GM19452 (cell line): ENCODE measurements at regions not wholly inside any gene's neighbourhood (a gene's known extent, or its start where the extent isn't known, plus 50 kb on each side); places are given as distances from the start of the nearest gene placed in this dataset.

Experiments
- ATAC-seq: cut with Tn5 transposase; IDR thresholded peaks from one replicate; pipeline ENCODE4 v1.9.1; 2021; ENCODE audit not compliant: unreplicated experiment

DNA sequence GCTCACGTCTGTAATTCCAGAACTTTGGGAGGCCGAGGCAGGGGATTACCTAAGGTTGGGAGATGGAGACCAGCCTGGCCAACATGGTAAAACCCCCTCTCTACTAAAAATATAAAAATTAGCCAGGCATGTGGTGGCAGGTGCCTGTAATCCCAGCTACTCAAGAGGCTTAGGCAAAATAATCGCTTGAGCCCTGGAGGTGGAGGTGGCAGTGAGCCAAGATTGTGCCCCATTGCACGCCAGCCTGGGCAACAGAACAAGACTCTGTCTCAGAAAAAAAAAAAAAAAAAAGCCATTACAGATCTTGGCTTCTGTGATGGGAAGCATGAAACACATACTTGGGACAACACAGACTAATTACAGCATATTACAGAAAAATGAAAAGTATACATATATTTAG lies 1404.5 kb upstream of the SPRY2 start:
- ATAC-seq, result no peak

DNA sequence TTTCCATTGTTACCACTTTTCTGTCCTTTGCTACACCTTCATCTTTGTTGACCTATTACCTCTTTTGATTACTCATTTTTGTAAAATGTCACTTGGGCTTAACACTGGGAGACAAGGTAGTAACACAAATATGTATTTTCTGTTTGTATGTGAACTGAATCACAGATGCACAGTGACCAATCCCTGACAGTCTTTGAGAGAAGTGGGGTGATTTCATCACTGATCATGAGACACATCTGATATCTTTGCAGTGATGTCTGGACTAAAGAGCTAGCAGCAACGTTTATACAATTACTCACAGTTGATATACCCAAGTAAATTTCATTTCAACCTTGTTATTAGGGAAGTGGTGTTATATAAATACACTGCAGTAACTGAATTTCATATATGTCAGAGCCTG lies 1397.4 kb upstream of the SPRY2 start:
- no peak for ATAC-seq

DNA sequence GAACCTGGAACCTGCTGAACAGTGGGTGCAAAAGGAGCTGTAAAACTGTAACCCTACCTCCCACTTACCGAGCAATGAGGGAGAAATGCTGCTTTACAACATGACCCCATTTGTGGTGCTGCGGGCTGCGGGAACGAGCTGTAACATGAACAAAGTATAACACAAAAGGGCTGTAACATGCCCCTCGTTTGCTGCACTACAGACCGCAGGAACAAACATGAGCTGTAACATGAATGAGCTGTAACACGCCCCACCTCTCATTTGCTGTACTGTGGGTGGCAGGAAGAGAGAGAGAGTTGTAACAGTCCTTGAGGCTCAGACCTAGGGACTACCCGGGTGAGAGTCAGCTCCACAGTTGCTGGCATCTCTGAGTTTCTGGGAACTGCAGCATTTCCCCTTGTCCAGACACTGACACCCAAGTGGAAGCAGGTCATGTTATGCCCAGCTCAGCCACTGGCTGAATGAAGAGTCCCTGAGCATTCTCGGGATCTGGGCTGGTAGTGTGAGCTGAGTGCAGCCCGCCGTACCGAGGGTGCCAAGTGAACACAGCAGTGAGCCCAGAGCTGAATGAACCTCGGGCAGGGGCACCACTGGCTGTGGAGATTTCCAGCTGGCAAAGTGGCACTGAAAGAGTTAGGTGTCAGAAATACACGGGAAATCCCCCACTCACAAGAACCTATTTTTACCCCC lies 1385.3 kb upstream of the SPRY2 start:
- no peak for ATAC-seq

DNA sequence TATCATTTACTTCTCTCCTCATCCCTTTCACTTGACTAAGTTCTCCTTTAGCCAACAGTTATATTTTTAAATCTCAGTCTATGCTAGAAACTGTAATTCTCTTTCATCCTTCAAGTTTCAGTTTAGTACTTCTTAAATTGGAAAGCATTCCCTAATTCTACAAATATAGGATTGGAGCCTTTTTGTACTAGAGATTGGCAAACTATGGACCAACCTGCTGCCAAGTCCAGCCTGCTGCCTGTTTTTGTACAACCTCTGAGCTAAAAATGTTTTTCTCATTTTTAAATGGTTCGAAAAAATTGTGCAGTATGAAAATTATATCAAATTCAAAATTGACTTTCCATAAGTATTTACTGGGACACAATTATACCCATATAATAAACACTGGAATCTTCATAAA lies 1381.5 kb upstream of the SPRY2 start:
- no peak for ATAC-seq

DNA sequence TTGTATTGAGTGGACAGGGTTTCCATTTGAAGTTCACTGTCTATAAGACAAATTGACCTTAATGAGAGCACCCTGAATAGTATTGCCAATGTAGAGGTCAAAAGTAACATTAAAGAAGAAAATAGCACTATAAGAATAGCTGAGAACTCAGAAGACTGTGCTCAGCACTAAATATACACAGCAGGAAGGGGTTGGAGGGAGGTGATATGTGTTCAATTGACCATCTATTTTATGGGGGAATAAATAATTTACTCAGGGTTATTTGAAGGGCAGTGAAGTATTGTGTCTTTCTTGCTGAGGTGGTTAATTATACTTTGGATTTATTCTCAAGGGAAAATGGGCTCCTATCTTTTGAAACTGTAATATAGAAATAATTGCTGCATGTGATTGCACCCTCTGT lies 1380.5 kb upstream of the SPRY2 start:
- ATAC-seq, result no peak

DNA sequence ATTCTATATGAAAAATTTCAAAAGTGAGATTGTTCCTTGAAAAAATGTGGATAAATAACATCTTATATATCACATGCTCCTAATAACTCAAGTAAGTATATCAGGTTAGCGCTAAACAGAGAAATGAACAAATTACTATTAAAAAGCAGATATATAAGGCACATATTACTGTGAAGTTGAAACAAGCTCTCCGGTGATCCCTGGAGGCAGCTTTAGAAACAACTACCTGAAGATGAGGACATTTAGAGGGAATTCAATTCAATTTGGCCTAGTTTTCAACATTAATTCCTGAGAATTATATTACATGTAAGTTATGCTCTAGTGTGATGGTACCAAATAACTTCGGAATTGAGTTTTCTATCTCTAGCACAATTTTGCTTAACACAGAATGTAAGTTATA lies 1373.6 kb upstream of the SPRY2 start:
- ATAC-seq, result no peak

DNA sequence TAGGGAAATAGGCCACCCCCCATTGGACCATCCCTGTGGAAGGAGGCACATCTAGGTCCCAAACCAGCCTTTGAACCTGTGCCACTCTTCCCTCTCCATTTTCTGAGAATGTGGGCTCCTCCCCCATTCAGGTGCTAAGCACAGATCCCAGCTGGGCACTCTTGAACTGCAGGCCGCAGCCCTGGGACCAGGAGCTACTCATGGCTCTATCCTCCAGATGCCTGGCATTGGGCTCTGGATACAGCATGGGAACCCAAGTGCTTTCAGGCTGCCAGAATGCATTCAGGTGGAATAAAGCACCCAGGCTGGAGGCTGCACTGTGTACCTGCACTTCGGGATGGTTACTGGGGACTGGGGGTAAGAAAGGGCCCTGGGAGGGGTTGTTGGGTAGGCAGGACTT lies 1372.3 kb upstream of the SPRY2 start:
- no peak for ATAC-seq

DNA sequence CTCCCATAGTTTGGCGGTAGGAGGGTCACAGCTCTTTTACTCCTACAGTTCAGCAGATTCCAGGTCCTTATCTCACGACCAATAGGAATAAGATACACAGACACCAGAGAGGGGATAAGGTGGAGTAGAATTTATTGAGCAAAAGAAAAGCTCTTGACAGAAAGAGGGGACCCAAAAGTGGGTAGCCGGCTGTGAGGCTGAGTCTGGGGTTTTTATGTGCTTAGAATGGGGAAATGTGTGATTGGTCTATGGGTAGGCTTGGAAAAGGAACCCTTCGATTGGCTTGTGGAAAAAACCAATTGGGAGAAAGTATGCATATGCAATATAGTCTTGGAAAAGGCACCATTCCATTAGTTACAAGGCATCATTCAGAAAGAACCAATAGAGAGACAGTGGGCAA lies 1356.9 kb upstream of the SPRY2 start:
- no peak for ATAC-seq

DNA sequence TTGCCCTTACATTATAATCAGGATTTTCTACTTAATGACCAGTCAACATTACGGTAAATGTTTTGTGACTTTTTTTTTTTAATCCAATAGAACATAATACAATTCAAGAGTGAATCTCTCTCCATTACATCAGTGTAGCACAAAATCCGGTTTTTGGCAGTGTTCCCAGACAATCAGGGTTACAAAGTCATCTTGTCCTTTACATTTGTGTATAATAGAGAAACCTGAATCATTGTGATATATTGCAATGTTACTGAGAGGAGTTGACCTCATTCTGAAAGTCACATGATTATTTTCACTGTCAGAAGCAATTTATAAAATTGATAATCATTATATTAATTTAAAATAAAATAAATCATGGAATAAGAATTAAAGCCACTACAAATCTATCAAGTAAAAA lies 1346.0 kb upstream of the SPRY2 start:
- ATAC-seq, result no peak

DNA sequence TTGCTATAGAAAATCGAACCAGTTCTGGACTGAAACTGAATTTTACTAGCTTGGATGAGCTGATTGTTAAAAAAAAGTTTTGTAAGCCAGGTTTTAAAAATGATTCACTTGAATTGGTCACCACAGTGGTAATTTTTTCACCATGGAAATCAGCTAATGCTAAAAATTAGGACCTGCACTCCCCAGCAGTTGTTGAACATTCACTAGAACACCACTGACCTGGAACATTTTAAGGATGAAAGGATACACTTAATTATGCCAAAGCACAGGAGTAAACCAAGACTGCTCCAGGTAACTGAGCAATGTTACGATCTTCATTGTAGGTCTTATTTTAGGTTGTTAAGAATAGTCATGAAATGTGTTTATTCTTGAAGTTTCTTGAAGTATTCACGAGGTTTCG lies 1342.6 kb upstream of the SPRY2 start:
- no peak for ATAC-seq

DNA sequence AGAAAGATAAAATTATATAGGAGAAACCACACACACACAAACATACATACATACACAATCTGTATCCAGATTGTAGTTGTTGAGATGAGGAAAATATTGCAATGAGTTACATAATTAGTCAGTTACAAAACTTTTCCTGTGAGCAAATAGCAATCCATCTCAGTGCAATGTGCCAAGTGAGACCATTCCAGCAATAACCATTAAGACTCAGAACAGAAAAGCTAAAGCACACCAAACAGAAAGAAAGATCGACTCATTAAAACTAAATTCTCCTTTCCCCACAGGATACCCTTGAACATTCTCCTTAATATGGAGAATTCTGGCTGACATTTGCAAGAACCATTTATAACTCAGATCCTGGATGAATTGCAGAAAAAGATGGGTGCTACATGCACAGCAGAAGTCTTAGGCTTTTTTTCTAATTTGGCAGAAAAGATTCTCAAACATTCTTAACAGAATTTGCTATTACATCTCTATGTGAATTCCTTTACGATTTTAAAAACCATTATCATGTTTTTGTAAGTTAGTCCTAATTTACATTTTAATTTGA lies 1341.2 kb upstream of the SPRY2 start:
- ATAC-seq, result no peak

DNA sequence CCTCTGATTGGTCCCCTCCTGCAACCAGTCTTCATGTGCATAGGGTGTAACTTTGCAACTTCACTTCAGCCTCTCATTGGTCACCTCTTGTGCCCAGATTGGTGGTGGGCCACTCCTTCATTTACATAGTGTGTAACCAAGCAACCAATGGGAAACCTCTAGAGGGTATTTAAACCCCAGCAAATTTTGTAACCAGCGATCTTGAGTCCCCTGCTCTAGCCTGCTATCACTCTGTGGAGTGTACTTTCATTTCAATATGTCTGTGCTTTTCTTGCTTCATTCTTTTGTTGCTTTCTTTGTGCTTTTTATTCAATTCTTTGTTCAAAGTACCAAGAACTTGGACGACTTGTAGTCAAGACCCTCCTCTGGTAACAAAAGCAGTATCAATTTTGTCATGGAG lies 1336.9 kb upstream of the SPRY2 start:
- ATAC-seq, result no peak

DNA sequence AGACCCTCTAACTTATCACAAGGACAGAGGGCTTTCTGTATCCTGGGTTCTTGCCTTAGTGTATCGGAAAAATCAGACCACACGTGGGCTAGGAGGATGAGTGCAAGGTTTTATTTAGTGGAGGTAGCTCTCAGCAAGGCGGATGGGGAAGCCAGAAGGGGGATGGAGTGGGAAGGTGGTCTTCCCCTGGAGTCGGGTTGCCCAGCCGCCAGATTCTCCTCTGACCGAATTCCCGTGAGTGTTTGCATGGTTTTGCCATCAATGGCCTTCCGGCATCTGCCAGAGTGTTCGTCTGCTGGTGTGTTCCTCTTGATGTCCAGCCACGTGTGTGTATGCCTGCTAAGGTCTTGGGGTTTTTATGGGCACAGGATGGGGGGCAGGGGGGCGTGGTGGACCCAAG lies 1335.1 kb upstream of the SPRY2 start:
- ATAC-seq, result no peak

DNA sequence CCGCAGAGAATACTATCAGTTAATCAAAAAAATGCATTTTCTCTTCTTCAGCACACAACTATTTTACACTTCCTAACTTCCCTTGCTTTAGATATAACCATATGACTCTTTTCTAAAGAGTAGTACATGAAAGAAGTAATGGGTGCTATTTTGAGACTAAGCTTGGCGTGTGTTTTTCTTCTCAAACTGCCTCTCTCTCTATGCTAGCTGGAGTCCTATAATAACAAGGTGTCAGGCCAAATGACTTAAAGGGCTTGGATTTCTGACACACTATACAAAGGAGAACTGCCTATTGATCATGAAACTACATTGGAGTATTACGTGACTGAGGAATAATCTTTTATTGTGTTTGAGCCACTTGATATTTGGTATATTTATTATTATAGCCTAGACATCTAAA lies 1330.1 kb upstream of the SPRY2 start:
- ATAC-seq, result no peak

DNA sequence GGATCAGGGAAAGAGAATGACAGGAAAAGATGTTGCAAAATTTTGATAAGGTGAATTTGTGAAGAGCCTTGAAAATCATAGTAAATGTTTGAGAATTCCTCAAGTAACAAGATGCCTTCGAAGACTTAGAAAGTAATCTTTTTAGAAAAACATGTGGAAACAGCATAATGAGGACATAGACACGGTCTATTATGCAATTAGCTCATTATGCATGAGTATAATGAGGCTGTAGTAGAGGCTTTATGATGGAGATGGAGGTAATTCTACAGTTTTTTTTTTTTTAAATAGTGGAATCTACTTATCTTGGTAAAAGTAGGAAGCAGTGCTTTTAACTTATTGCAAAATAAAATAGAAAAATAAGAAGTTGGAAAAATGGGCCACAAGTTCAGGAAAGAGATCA lies 1329.1 kb upstream of the SPRY2 start:
- no peak for ATAC-seq

DNA sequence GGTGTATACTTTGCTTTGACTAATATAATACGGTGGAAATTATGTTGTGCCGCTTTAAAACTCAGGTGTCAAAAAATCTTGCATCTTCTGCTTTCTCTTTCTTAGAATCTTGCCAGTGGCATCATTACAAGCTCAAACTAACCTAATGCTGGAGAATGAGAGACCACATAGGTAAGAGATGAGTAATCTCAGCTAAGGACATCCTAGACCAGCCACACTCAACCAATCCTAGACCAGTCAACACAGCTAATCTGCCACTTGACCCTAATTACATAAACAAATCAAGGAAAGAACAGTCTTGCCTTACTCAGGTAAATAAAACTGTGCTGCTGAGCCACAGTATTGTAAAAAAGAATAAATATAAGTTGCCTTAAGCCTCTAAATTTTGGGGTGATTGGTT lies 1323.9 kb upstream of the SPRY2 start:
- ATAC-seq, result no peak

DNA sequence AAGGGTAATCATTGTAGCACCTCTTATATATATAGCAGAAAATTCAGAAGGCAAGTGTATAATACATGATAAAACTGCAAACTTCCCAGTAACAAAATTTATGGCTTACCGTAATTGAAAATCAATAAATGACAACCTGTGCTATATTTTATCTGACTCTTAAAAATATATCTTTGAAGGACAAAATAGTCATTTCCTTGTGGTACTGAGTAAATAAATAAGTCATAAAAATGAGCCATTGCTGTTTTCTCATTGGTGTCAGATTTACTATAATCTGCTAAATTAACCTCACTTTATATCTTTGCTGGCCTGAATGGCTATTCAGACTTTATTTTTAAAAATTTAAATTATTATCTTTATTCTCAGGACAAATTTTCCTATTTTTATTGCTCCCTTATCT lies 1319.1 kb upstream of the SPRY2 start:
- ATAC-seq, result no peak

DNA sequence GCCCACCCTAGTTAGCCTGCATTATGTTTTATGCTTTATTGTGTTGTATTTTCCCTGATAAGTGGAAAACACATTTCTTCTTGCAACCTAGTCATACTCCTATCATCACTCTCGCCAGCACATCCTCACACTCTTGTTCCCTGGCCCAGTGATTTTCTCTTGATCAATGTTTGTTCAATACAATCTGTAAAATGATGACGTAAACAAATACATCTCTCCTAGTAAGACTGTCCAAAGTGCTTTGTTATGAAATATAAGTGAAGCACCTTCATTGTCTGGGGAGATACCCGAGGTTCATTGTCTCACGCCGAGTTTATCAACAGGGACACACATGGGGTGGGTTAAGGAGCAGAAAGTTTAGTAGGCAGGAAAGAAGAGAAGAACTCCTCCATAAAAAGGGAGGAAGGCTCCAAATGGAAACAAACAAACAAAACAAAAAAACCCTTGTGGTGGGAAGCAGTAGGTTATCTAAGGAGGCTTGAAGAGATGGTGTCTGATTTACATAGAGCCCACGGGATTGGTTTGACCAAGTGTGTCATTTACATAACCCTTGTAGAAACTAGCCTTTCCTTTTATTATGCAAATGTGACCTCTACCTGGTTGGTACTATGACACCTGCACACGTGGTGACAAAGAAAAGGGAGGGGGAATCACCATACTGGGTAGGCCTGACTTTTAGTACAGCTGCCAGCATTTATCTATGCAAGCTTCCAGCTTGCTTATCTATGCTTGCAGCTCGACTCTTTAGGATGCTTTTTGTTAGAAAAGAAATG lies 1317.9 kb upstream of the SPRY2 start:
- no peak for ATAC-seq

DNA sequence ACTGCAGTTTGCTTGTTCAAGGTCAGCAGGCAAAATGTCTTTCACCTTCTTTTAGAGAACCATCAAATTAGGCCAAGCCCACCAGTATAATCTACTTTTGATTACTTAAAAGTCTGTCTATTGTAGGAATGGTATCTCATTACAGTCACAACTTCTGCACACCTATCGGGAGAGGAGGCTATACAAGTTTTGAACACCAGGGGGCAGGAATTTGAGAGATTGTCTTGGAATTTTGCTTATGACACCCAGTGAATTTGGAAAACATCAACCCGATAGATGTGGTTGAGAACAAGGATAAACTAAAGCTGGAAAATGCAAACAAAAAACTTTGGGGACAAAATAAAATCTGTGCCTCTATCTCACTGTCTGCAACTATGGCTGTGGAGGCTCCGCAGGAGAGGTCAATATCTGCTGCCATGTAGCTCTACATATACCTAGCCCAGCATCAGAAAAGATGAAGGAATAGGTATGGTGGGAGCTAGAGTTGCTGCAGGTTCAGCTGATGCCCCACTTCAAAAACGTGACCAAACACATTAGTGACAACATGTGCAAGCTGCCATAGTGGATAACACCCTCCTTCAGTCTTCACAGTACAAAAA lies 1299.2 kb upstream of the SPRY2 start:
- no peak for ATAC-seq

DNA sequence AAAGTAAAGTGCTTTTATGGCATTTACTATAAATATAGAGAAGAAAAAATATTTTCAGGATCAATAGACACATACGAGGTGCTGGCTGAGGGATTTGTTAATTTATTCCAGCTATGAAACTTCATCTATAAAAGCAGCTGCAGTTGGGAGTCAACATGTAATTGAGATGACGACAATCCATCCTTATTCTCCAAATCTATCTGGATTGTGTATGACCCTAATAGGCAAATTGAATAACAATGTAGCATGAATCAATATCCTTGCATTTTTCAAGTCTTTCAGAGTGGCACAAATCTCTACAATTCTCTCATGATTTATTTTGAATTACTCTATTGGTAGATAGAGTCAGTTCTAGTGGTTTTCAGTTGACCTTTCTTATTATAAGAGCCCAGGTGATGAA lies 1296.5 kb upstream of the SPRY2 start:
- ATAC-seq, result no peak

DNA sequence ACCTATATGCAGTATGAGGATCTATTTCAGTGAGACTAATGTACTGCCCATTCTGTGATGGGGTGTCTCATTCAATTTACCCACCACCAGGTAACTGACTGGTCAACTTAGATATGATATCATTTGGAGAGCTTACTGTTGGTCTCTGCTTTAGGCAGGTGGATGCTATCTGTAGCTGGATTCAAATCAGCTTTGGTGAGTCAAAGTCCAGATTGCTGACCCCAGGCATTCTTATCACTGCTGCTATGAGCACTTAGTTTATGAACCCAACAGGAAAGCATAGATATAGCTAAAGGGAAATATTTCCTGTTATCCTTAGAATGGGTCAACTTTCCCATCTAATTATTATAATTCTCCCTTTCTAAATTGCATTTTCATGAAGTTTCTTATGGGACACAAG lies 1295.2 kb upstream of the SPRY2 start:
- no peak for ATAC-seq

DNA sequence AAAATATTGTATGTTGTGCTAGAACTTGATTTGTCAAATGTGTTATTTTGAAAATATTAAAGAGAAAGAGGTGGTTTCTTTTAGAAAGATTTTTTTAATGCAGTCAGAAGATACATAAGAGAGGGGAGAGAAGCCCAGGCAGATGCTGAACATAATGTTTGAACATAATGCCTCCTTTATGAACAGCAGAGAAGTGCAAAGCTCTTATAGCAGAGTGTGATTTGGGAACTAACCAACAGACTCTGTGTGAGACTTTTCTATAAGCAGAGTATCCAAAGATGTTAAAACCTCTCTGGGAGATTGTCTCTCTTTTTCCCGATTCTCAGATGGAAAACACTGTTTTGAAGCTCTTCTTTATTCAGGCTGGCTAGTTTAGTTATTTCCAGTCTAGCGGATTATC lies 1274.1 kb upstream of the SPRY2 start:
- no peak for ATAC-seq
